ENCODE measurements at regions not wholly inside any gene's neighbourhood (a gene's known extent, or its start where the extent isn't known, plus 50 kb on each side); places are given as distances from the start of the nearest gene placed in this dataset.

GRCh38 chr10:31721096-31721495 lies 207.5 kb downstream of the ARHGAP12 start:
- Histone ChIP-seq H2AFZ (replicated peaks; ENCODE audit: low read length, poor library complexity) (no peak overlapping the region), H3K9me3 (ENCODE audit: control insufficient read depth, insufficient read depth, low read length) (no peaks in the 10 kb centered on the region), H3K9me1 (ENCODE audit: insufficient read depth, low read length) (no peaks in the 10 kb centered on the region), H2BK5ac (ENCODE audit: low read depth, low read length, poor library complexity, severe bottlenecking) (no peak overlapping the region), H3K14ac (replicated peaks; ENCODE audit: low read depth, low read length) (no peak overlapping the region), H3K4me1 (ENCODE audit: control insufficient read depth, insufficient read depth, low read length) (no peaks in the 10 kb centered on the region), H4K91ac (ENCODE audit: insufficient read depth, low read depth, low read length) (no peak overlapping the region), H3K36me3 (ENCODE audit: control insufficient read depth, insufficient read depth, low read length) (no peaks in the 10 kb centered on the region), H3K27ac (ENCODE audit: insufficient read depth, low read length) (no peak overlapping the region), H2BK20ac (ENCODE audit: low read depth, low read length) (no peak overlapping the region), H4K20me1 (ENCODE audit: insufficient read depth, low read length) (no peaks in the 10 kb centered on the region), H3K18ac (ENCODE audit: low read depth, low read length) (no peak overlapping the region), H2AK5ac (ENCODE audit: low read depth, low read length) (no peak overlapping the region), H2AK9ac (replicated peaks; ENCODE audit: low read depth, low read length, poor library complexity) (no peak overlapping the region), H3K27me3 (ENCODE audit: control insufficient read depth, insufficient read depth, low read length) (no peaks in the 10 kb centered on the region), H3K79me1 (ENCODE audit: low read depth in 1 of 2, low read length in 2 of 2) (no peaks in the 10 kb centered on the region), H3K56ac (ENCODE audit: extremely low read depth, insufficient read depth, low read length) (no peak overlapping the region), H3K4me3 (ENCODE audit: insufficient read depth, low read depth, low read length) (no peak overlapping the region), H2BK120ac (ENCODE audit: low read depth, low read length) (no peak overlapping the region), H2BK15ac (ENCODE audit: low read depth, low read length) (no peak overlapping the region), H3K23ac (ENCODE audit: low read depth, low read length) (no peak overlapping the region), H4K5ac (ENCODE audit: low read depth, low read length) (no peak overlapping the region), H3K9ac (ENCODE audit: low read depth, low read length) (no peak overlapping the region), H4K8ac (ENCODE audit: low read depth in 2 of 2, low read length in 2 of 2) (no peak overlapping the region), H3K4ac (ENCODE audit: low read depth, low read length) (no peak overlapping the region), H3K4me2 (ENCODE audit: low read depth, low read length) (no peak overlapping the region)
- ATAC-seq (ENCODE audit: low read depth): no peak
- in situ Hi-C loops (cut with MboI; ENCODE audit: low sequenced_read_pairs) (no loop called here), dilution Hi-C loops (cut with HindIII; ENCODE audit: low sequenced_read_pairs, unreplicated experiment) (no loop called here), intact Hi-C loops (cut with micrococcal nuclease) (no loop called here)
- no peak for TF ChIP-seq CEBPB (IDR thresholded peaks at IDR 0.05; ENCODE audit: low read depth, low read length)
- TF ChIP-seq USF2 (IDR thresholded peaks at IDR 0.05; ENCODE audit: low read depth, low read length): no peak
- TF ChIP-seq SMC3 (IDR thresholded peaks at IDR 0.05; ENCODE audit: low read depth, low read length): no peak
- no peak for TF ChIP-seq CHD1 (IDR thresholded peaks at IDR 0.05; ENCODE audit: low read depth, low read length)
- TF ChIP-seq CTCF (conservative IDR thresholded peaks at IDR 0.05; ENCODE audit: low read depth, low read length): no peak
- no peak for TF ChIP-seq NFE2L2 (IDR thresholded peaks at IDR 0.05; ENCODE audit: low read depth, low read length)
- no peak for TF ChIP-seq FOS (IDR thresholded peaks at IDR 0.05; ENCODE audit: low read depth, low read length)
- no peak for TF ChIP-seq ELK1 (IDR thresholded peaks at IDR 0.05; ENCODE audit: borderline replicate concordance, low read depth, low read length)
- TF ChIP-seq BHLHE40 (IDR thresholded peaks at IDR 0.05; ENCODE audit: low read depth, low read length): no peak
- no peak for TF ChIP-seq RCOR1 (IDR thresholded peaks at IDR 0.05; ENCODE audit: insufficient replicate concordance, low read length)
- TF ChIP-seq POLR2A (IDR thresholded peaks at IDR 0.05; ENCODE audit: low read depth, low read length): no peak
- no peak for TF ChIP-seq RFX5 (IDR thresholded peaks at IDR 0.05; ENCODE audit: low read depth, low read length)
- TF ChIP-seq MXI1 (IDR thresholded peaks at IDR 0.05; ENCODE audit: borderline replicate concordance, low read depth, low read length): no peak
- TF ChIP-seq MAZ (IDR thresholded peaks at IDR 0.05; ENCODE audit: borderline replicate concordance, low read depth, low read length): no peak
- TF ChIP-seq MAFK (IDR thresholded peaks at IDR 0.05; ENCODE audit: low read depth, low read length): no peak
- TF ChIP-seq RAD21 (IDR thresholded peaks at IDR 0.05; ENCODE audit: low read length): no peak
- no TSS peak for BruUV-seq (replicated peaks)
- POLR2A ChIA-PET (ENCODE audit: unreplicated experiment): no interaction called here
- no peak for DNase-seq
- CTCF ChIA-PET: no interaction called here
- 96% methylated on average over 3 of the region's 5 CpGs; no CpG with 5 or more reads in 1 of the 2 experiments for WGBS, 2 experiments (ENCODE audit: extremely low coverage in 2 of 2, insufficient read length in 1 of 2)
